OCI-LY3 (cell line): ENCODE measurements at regions not wholly inside any gene's neighbourhood (a gene's known extent, or its start where the extent isn't known, plus 50 kb on each side); places are given as distances from the start of the nearest gene placed in this dataset.

ENCODE experiments used
- CTCF ChIP-seq: fragments of 200-600, 300-600 bp; sonication (generic); IDR thresholded peaks from 2 replicates; pipeline ENCODE4 v1.5.1; 2014; ENCODE audit warnings: antibody characterized with exemption, low read length, low read depth
- EZH2phosphoT487 ChIP-seq: fragments of 200-600 bp; shearing (Covaris generic); IDR thresholded peaks from 2 replicates; pipeline ENCODE4 v1.6.1; 2018; ENCODE audit warnings: antibody characterized with exemption, mixed run types, low read depth

DNA sequence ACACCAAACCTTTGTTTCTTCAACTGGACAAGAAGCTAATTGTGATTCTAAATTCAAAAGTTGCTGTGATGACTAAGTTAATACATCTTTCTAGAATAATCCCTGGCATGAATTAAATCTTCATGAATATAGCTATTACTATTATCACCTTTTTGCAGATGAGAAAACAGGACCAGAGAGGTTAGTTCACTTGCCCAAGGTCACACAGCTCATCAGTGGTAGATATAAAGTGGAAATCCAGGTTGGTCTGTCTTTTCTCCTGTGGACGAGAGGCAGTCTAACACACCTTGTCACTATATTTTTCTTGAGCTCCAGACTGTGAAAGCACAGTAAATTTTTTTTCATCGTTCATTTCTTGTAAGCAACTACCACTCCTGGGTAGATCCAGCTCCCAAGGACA is 247.6 kb upstream of the LRTM1 start:
- TF ChIP-seq CTCF (no peak), EZH2phosphoT487 (no peak)
